Mesothelial cell of epicardium (in vitro differentiated cells): ENCODE measurements at regions not wholly inside any gene's neighbourhood (a gene's known extent, or its start where the extent isn't known, plus 50 kb on each side); places are given as distances from the start of the nearest gene placed in this dataset.

Source experiments
- DNase-seq, 2 experiments: peaks; one replicate each; pipeline ENCODE4 v3.0.0; 2021; ENCODE audit warnings: low spot score in 2 of 2; ENCODE audit not compliant: unreplicated experiment in 2 of 2
- H3K27ac Mint-ChIP-seq: 2 replicates; pipeline ENCODE4 v1.8.0; 2021; ENCODE audit warnings: mixed read lengths
- H3K27me3 Mint-ChIP-seq: 2 replicates; pipeline ENCODE4 v1.8.0; 2021; ENCODE audit warnings: low read depth, mixed read lengths
- H3K36me3 Mint-ChIP-seq: 2 replicates; pipeline ENCODE4 v1.8.0; 2021; ENCODE audit warnings: mixed read lengths
- H3K4me1 Mint-ChIP-seq: 2 replicates; pipeline ENCODE4 v1.8.0; 2021; ENCODE audit warnings: mixed read lengths
- H3K4me3 Mint-ChIP-seq: 2 replicates; pipeline ENCODE4 v1.8.0; 2021; ENCODE audit warnings: mild to moderate bottlenecking, moderate library complexity, mixed read lengths
- H3K9me3 Mint-ChIP-seq: 2 replicates; pipeline ENCODE4 v1.8.0; 2021; ENCODE audit warnings: mixed read lengths
- TF ChIP-seq, protein P1 (sequence below): fragments of 200-600 bp; sonication (generic); IDR thresholded peaks from one replicate; pipeline ENCODE4 v1.5.0; 2021; ENCODE audit warnings: antibody characterized with exemption; ENCODE audit not compliant: unreplicated experiment

DNA sequence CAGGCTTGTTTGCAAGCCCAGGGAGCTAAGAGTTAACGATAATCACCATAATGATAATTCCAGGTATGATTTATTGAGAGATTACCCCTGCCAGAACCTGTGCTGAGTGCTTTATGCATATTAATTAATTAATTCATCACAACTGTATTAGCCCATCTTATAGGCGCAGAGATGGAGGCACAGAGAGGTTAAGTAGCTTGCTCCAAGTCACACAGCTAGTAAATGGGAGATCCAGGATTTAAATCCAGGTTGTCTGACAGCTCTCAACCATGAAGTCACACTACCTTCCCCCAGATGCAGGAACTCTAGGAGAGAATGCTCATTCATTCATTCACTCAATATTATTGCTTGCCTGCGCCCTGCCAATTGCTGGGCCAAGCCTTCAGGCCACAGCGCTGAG, 84.5 kb downstream of the FAM241B start:
- no peaks in the 10 kb centered on the region for H3K36me3 Mint-ChIP-seq
- no peak overlapping the region for H3K27ac Mint-ChIP-seq
- H3K27me3 Mint-ChIP-seq: peaks cover 15% of the 10 kb centered on the region
- no peaks in the 10 kb centered on the region for H3K9me3 Mint-ChIP-seq
- H3K4me1 Mint-ChIP-seq: peaks cover 13% of the 10 kb centered on the region
- H3K4me3 Mint-ChIP-seq: no peak overlapping the region
- TF ChIP-seq, protein P1, sequence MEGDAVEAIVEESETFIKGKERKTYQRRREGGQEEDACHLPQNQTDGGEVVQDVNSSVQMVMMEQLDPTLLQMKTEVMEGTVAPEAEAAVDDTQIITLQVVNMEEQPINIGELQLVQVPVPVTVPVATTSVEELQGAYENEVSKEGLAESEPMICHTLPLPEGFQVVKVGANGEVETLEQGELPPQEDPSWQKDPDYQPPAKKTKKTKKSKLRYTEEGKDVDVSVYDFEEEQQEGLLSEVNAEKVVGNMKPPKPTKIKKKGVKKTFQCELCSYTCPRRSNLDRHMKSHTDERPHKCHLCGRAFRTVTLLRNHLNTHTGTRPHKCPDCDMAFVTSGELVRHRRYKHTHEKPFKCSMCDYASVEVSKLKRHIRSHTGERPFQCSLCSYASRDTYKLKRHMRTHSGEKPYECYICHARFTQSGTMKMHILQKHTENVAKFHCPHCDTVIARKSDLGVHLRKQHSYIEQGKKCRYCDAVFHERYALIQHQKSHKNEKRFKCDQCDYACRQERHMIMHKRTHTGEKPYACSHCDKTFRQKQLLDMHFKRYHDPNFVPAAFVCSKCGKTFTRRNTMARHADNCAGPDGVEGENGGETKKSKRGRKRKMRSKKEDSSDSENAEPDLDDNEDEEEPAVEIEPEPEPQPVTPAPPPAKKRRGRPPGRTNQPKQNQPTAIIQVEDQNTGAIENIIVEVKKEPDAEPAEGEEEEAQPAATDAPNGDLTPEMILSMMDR: no peak
- DNase-seq: no peak

DNA sequence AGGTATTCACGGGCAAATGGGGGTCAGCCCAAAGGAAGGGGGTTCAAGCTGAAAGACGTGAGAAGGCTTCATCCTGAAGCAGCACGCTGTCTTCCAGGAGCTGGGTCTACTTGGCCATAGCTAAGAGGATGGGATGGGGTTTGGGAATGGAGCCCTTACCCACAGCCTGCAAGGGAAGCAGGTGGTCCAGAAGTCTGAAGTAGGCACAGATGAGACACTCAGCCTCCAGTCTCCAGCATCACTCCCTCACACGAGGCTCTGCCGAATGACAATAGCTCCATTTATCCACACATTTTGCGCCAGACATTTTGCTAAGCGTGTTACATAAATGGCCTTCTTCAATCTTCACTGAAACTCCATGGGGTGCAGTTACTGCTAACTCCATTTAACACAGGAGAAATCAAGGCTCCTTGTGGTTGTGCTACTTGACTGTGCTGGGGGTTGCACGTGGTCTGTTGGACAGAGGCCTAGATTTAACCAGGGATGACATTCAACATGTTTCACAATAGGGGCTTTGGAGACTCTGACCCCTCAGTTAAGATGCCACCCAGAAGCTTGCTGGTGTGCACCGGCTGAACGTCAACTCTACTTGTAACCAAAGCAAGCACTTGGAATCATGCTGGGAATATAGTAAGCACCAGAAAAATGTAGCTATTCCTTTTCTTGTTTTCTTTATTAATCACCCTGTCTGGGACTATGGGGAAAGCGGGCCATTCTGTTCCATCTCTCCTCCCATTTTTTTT, 85.3 kb downstream of the FAM241B start:
- Mint-ChIP-seq H3K27ac (no peak overlapping the region), H3K36me3 (no peaks in the 10 kb centered on the region), H3K27me3 (peaks cover 15% of the 10 kb centered on the region), H3K4me1 (peaks cover 13% of the 10 kb centered on the region), H3K4me3 (no peak overlapping the region), H3K9me3 (no peaks in the 10 kb centered on the region)
- TF ChIP-seq, protein P1: no peak
- DNase-seq: no peak

DNA sequence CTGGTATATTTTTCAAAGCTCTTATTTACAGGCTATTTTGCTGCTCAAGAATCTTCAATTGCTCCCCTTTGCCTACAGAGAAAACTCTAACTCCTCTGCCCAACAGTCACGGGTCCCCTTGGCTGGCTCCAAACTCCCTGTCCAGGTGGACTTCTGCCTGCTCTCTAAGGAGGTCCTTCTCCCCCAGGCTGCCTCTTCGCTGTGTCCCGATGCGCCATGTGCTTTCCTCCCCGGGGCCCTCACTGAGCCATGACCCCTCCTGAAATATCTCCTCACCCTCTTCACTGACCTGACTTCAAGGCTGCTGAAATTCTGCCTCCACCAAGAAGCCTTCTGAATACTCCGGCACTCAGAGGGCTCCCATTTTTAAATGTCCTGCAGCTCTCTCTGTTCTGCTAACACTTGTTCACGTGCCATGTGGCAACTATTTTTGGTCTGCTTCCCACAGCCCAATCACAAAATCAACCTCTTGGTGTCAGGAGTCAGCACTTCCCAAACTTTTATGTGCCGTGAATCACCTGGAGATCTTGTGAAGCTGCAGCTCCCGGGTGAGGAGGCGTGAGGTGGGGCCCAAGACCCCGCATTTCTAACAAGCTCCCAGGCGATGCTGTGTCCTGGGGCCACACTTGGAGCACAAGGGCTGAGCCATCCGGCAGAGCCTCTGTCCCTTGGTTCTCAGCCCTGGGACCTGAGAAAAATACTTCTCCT, 85.7 kb upstream of the COL13A1 start:
- DNase-seq: no peak
- no peaks in the 10 kb centered on the region for H3K9me3 Mint-ChIP-seq
- peaks cover 12% of the 10 kb centered on the region for H3K27me3 Mint-ChIP-seq
- no peak overlapping the region for H3K27ac Mint-ChIP-seq
- H3K36me3 Mint-ChIP-seq: no peaks in the 10 kb centered on the region
- H3K4me1 Mint-ChIP-seq: peaks cover 7% of the 10 kb centered on the region
- TF ChIP-seq, protein P1: no peak
- H3K4me3 Mint-ChIP-seq: no peak overlapping the region

DNA sequence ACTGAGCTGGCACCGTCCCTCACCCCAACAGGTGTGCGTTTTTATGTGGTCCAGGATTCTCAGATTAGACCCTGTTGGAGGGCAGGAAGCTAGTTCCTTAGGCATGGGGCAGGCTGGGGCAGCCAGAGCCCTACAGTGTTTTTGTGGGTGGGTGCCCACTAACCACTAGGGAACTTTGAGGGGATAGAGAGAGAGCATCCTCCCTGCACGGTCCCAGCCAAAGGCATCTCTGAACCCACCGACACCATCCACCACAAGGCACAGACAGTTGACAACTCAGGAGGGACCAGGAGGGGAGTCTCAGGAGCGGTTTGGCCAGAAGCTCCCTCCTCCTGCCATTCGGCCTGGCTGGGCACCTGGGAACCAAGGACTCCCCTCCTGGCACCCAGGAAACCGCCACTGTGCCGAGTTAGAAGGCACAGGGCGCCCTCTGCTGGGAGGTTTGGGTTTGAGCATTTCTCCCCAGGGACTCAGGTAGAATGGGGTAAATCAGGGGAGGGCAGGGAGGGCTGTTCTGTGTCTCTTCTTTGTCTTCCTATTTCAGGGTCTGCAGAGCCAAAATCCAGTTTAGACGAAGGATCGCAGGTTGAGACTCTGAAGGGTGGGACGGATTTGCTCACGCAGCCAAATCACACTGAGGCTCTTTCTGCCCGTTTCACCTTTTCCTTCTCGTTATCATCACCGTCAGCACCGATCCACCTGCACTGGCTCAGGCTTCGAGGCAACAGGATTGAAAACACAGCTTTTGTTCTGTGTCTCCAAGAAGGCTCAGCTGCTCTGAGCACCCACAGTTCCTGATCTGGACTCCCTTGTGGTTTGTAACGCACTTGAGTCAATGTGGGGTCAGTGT, 84.8 kb upstream of the COL13A1 start:
- Mint-ChIP-seq H3K9me3 (peaks cover 3% of the 10 kb centered on the region), H3K27me3 (peaks cover 10% of the 10 kb centered on the region), H3K27ac (no peak overlapping the region), H3K4me3 (no peak overlapping the region), H3K36me3 (no peaks in the 10 kb centered on the region), H3K4me1 (peaks cover 5% of the 10 kb centered on the region)
- TF ChIP-seq, protein P1: peak; percentile 65
- DNase-seq: peak; percentile 50 to 77

DNA sequence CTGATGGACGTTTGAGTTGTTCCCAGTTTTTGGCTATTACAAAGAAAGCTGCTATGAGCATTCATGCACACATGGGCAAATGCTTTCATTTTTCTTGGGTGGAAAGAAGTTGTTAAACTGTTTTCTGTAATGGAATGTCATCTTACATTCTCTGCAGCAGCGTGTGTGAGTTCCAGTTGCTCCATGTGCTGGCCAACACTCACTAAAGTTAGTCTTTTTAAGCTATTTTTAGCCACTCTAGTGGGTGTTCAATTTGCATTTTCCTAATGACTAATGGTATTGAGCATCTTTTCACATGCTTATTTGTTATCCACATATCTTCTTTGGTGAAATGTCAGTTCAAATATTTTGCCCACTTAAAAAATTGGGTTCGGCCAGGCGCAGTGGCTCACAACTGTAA, 82.8 kb upstream of the COL13A1 start:
- H3K27me3 Mint-ChIP-seq: peaks cover 14% of the 10 kb centered on the region

More for the DNA sequence above, 82.8 kb upstream of the COL13A1 start:
- TF ChIP-seq, protein P1: no peak
- H3K36me3 Mint-ChIP-seq: no peaks in the 10 kb centered on the region
- H3K27ac Mint-ChIP-seq: no peak overlapping the region
- no peak for DNase-seq
- peaks cover 3% of the 10 kb centered on the region for H3K9me3 Mint-ChIP-seq
- H3K4me1 Mint-ChIP-seq: no peaks in the 10 kb centered on the region
- no peak overlapping the region for H3K4me3 Mint-ChIP-seq
